ENCODE measurements at regions not wholly inside any gene's neighbourhood (a gene's known extent, or its start where the extent isn't known, plus 50 kb on each side); places are given as distances from the start of the nearest gene placed in this dataset.

DNA sequence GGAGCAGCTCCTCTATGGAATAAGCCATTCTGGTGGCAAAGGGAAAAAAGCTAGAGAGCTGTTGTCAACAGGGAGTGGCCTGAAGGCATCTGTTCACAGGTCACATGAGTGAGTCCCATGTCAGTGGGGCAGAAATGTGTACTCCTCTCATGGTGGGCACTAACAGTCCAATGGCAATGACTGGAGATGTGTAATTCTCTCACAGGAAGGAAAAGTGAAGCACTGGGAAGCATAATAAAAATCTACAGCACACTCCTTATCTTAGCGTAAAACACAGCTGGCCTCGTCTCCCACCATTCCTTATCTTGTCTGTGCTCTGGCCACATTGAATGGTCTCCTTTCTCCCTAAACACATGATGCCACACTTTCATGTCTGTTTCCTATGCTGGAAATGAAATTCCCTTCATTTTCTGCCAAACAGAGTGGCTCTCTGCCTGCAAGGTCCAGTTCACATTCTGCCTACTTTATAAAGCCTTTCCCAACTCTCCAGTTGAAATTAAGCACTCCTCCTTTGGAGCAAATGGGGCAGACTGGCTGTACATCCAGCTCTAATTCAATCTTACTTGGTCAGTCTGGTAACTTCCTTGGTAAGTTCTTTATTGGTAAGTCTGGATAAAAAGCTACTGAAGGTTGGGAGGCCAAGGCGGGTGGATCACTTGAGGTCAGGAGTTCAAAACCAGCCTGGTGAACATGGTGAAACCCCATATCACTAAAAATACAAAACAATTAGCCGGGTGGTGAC lies 139.8 kb downstream of the RPL22L1 start (continued):
- TF ChIP-seq KDM1A (IDR thresholded peaks at IDR 0.05) (peak; percentile 87 to 91), ZNF324 (CRISPR knock-in tag; IDR thresholded peaks at IDR 0.05) (no peak), TARDBP (IDR thresholded peaks at IDR 0.05) (peak; percentile 82; the same call in 1 of the 2 replicates), CREBBP (IDR thresholded peaks at IDR 0.05; ENCODE audit: low read depth, low read length) (no peak), SMAD4 (CRISPR knock-in tag; conservative IDR thresholded peaks at IDR 0.05) (peak; percentile 99), ZKSCAN1 (IDR thresholded peaks at IDR 0.05; ENCODE audit: low read depth, low read length) (no peak; the same call in 1 of the 2 replicates), ZNF347 (CRISPR knock-in tag; IDR thresholded peaks at IDR 0.05; ENCODE audit: low read depth) (no peak), ZNF3 (CRISPR knock-in tag; IDR thresholded peaks at IDR 0.05) (no peak), HEY1 (CRISPR knock-in tag; IDR thresholded peaks at IDR 0.05; ENCODE audit: borderline replicate concordance) (peak; percentile 77; the same call in 1 of the 2 replicates), DMBX1 (CRISPR knock-in tag; IDR thresholded peaks at IDR 0.05; ENCODE audit: borderline replicate concordance) (peak; percentile 91), DACH1 (IDR thresholded peaks at IDR 0.05; ENCODE audit: partially characterized antibody) (peak; percentile 93), CXXC5 (CRISPR knock-in tag; IDR thresholded peaks at IDR 0.05) (peak; percentile 94), ELF1 (tag; IDR thresholded peaks at IDR 0.05) (no peak), GTF2E2 (tag; IDR thresholded peaks at IDR 0.05) (peak; percentile 41; the same call in 1 of the 2 replicates), ELF4 (CRISPR knock-in tag; IDR thresholded peaks at IDR 0.05) (peak; percentile 92)
- TF ChIP-seq, protein P1, sequence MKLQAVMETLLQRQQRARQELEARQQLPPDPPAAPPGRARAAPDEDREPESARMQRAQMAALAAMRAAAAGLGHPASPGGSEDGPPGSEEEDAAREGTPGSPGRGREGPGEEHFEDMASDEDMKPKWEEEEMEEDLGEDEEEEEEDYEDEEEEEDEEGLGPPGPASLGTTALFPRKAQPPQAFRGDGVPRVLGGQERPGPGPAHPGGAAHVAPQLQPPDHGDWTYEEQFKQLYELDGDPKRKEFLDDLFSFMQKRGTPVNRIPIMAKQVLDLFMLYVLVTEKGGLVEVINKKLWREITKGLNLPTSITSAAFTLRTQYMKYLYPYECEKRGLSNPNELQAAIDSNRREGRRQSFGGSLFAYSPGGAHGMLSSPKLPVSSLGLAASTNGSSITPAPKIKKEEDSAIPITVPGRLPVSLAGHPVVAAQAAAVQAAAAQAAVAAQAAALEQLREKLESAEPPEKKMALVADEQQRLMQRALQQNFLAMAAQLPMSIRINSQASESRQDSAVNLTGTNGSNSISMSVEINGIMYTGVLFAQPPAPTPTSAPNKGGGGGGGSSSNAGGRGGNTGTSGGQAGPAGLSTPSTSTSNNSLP (IDR thresholded peaks at IDR 0.05; ENCODE audit: borderline replicate concordance, low read depth, low read length): peak; percentile 85; the same call in 1 of the 2 replicates
- TF ChIP-seq, protein P2, sequence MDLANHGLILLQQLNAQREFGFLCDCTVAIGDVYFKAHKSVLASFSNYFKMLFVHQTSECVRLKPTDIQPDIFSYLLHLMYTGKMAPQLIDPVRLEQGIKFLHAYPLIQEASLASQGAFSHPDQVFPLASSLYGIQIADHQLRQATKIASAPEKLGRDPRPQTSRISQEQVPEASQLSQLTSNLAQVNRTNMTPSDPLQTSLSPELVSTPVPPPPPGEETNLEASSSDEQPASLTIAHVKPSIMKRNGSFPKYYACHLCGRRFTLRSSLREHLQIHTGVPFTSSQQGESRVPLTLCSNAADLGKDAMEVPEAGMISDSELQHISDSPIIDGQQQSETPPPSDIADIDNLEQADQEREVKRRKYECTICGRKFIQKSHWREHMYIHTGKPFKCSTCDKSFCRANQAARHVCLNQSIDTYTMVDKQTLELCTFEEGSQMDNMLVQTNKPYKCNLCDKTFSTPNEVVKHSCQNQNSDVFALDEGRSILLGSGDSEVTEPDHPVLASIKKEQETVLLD (IDR thresholded peaks at IDR 0.05): peak; percentile 88
- TF ChIP-seq, protein P3, sequence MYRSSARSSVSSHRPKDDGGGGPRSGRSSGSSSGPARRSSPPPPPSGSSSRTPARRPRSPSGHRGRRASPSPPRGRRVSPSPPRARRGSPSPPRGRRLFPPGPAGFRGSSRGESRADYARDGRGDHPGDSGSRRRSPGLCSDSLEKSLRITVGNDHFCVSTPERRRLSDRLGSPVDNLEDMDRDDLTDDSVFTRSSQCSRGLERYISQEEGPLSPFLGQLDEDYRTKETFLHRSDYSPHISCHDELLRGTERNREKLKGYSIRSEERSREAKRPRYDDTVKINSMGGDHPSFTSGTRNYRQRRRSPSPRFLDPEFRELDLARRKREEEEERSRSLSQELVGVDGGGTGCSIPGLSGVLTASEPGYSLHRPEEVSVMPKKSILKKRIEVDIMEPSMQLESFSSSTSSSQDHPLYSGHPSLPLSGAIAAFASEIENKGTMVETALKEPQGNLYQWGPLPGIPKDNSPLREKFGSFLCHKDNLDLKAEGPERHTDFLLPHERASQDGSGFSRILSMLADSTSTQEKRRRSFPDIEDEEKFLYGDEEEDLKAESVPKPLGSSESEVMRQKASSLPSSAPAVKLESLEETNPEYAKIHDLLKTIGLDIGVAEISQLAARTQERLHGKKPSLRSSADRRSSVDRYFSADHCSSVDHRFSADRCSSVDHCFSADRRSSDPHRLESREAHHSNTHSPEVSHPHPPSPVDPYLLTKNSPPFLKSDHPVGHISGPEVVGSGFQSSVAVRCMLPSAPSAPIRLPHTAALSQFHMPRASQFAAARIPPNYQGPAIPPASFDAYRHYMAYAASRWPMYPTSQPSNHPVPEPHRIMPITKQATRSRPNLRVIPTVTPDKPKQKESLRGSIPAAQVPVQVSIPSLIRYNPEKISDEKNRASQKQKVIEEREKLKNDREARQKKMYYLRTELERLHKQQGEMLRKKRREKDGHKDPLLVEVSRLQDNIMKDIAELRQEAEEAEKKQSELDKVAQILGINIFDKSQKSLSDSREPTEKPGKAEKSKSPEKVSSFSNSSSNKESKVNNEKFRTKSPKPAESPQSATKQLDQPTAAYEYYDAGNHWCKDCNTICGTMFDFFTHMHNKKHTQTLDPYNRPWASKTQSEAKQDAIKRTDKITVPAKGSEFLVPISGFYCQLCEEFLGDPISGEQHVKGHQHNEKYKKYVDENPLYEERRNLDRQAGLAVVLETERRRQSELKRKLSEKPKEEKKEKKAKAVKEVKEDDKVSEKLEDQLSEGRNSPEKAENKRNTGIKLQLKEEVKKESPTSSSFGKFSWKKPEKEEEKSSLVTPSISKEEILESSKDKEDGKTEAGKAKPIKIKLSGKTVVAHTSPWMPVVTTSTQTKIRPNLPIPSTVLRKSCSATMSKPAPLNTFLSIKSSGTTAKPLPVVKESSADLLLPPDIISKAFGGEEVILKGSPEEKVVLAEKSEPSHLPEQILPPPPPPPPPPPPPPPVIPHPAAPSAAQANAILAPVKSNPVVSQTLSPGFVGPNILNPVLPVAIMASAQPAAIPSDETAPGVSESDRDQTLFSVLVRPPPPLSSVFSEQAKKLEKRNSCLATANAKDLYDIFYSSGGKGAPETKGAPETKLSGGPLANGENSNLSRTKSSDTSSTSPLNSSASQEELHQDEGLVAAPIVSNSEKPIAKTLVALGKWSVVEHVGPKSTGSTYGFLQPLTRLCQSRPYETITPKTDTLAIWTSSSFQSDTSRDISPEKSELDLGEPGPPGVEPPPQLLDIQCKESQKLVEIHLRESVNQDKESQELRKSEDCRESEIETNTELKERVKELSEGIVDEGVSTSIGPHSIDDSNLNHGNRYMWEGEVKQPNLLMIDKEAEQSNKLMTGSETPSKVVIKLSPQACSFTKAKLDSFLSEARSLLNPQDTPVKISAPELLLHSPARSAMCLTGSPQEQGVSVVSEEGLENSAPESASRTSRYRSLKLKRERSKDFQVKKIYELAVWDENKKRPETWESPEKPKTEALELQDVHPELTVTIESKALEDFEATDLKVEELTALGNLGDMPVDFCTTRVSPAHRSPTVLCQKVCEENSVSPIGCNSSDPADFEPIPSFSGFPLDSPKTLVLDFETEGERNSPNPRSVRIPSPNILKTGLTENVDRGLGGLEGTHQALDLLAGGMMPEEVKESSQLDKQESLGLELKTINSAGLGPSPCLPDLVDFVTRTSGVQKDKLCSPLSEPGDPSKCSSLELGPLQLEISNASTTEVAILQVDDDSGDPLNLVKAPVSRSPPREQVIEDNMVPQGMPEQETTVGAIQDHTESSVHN (IDR thresholded peaks at IDR 0.05; ENCODE audit: borderline replicate concordance in 1 of 2, low read depth in 1 of 2): peak in 1 of 2 experiments; percentile 79; a peak in 2 of 4 replicates

All from K562 (cell line).